ENCODE measurements at regions not wholly inside any gene's neighbourhood (a gene's known extent, or its start where the extent isn't known, plus 50 kb on each side); places are given as distances from the start of the nearest gene placed in this dataset.

- no peak for TF ChIP-seq CTCF (IDR thresholded peaks at IDR 0.05 in 8 of 11, conservative IDR thresholded peaks at IDR 0.05 in 3 of 11)
- TF ChIP-seq POLR2AphosphoS5 (IDR thresholded peaks at IDR 0.05): no peak
- TF ChIP-seq POLR2A (IDR thresholded peaks at IDR 0.05): no peak
Measured at GRCh38 chr5:124515497-124516245, 230.8 kb downstream of the ZNF608 start.

Data from spleen (tissue), 7 donors.